Panc1 (cell line): ENCODE measurements at regions not wholly inside any gene's neighbourhood (a gene's known extent, or its start where the extent isn't known, plus 50 kb on each side); places are given as distances from the start of the nearest gene placed in this dataset.

Source experiments
- ATAC-seq: fragments of 200-7000 bp; cut with Tn5 transposase; 2 replicates; pipeline ENCODE4 v1.9.1; 2020; ENCODE audit warnings: mild to moderate bottlenecking, moderate library complexity
- BruUV-seq: library from RNA; stranded (reverse); fragments of 400-500 nt; replicated peaks from 2 replicates; lab custom pipeline; 2021; lab: Mats Ljungman, UMichigan
- CTCF ChIA-PET: fragments of 300-600 bp; sonication (Branson Sonifier 250); formaldehyde crosslinking; loops from one replicate; lab custom pipeline; 2022; ENCODE audit warnings: antibody characterized with exemption; lab: Charles Lee
- POLR2A ChIA-PET: fragments of 300-600 bp; sonication (Branson Sonifier 250); formaldehyde crosslinking; loops from one replicate; lab custom pipeline; 2022; ENCODE audit warnings: antibody characterized with exemption; lab: Charles Lee
- DNase-seq: peaks from one replicate; pipeline ENCODE4 v3.0.0-alpha.2; 2010; ENCODE audit warnings: low read depth, low spot score
- H3K27ac ChIP-seq: 2 replicates; pipeline ENCODE4 v1.5.1; 2011; ENCODE audit warnings: mild to moderate bottlenecking, low read length, inconsistent platforms
- H3K27me3 ChIP-seq: fragments of 200-500 bp; sonication (Bioruptor generic); 2 replicates; pipeline ENCODE4 v1.6.0; 2014; ENCODE audit warnings: low read length, inconsistent platforms; ENCODE audit not compliant: control insufficient read depth, insufficient read depth
- H3K36me3 ChIP-seq: fragments of 200-500 bp; sonication (Bioruptor generic); 2 replicates; pipeline ENCODE4 v1.5.1; 2014; ENCODE audit warnings: inconsistent platforms, mild to moderate bottlenecking, low read length, moderate library complexity; ENCODE audit not compliant: control insufficient read depth, insufficient read depth
- H3K4me1 ChIP-seq: 2 replicates; pipeline ENCODE4 v1.5.1; 2011; ENCODE audit warnings: inconsistent platforms, mild to moderate bottlenecking, low read length, moderate library complexity; ENCODE audit not compliant: control insufficient read depth, insufficient read depth
- H3K4me3 ChIP-seq, 2 experiments: 2 replicates each; pipeline ENCODE4 v1.5.1; 2011 to 2012; ENCODE audit warnings: low read depth in 2 of 2, low read length in 2 of 2, mild to moderate bottlenecking in 2 of 2, inconsistent platforms in 1 of 2, moderate library complexity in 1 of 2
- H3K9me3 ChIP-seq: fragments of 200-500 bp; sonication (Bioruptor generic); 2 replicates; pipeline ENCODE4 v1.5.1; 2014; ENCODE audit warnings: low read depth, mild to moderate bottlenecking, inconsistent platforms, low read length, moderate library complexity; ENCODE audit not compliant: control insufficient read depth, insufficient read depth
- CTCF ChIP-seq: fragments of 450-650 bp; IDR thresholded peaks from 2 replicates; pipeline ENCODE4 v1.5.1; 2017; ENCODE audit warnings: mild to moderate bottlenecking
- POLR2AphosphoS5 ChIP-seq: IDR thresholded peaks from 2 replicates; pipeline ENCODE4 v1.6.1; 2012; ENCODE audit warnings: mild to moderate bottlenecking, low read depth, low read length, moderate library complexity
- REST ChIP-seq, 2 experiments: IDR thresholded peaks; 2 replicates each; pipeline ENCODE4 v1.6.1; 2011 to 2012; ENCODE audit warnings: low read depth in 2 of 2, control low read depth in 1 of 2, low read length in 1 of 2, mild to moderate bottlenecking in 1 of 2, moderate library complexity in 1 of 2; ENCODE audit not compliant: insufficient read depth in 1 of 2
- SIN3A ChIP-seq: IDR thresholded peaks from 2 replicates; pipeline ENCODE4 v1.6.1; 2012; ENCODE audit warnings: low read depth, mild to moderate bottlenecking, low read length, moderate library complexity, borderline replicate concordance; ENCODE audit not compliant: insufficient read depth
- TCF7L2 ChIP-seq: IDR thresholded peaks from 2 replicates; pipeline ENCODE4 v1.6.1; 2011; ENCODE audit warnings: mild to moderate bottlenecking, low read depth, low read length, inconsistent platforms
- in situ Hi-C: cut with HindIII; loops from 2 replicates; pipeline ENCODE4 v1.10.0; 2016; ENCODE audit warnings: low sequenced_read_pairs, low pct_unique_long_range_greater_than_20kb
- intact Hi-C: fragments of 100-400 bp; cut with micrococcal nuclease; formaldehyde crosslinking; loops from one replicate; pipeline ENCODE4 v1.10.0; 2022; ENCODE audit not compliant: unreplicated experiment

- Histone ChIP-seq H3K9me3 (no peaks in the 10 kb centered on the region), H3K27me3 (0 out of 2 replicates have a peak, but pooled peaks cover 2% of the 10 kb centered on the region), H3K27ac (no peak overlapping the region), H3K4me1 (no peaks in the 10 kb centered on the region), H3K36me3 (no peaks in the 10 kb centered on the region), H3K4me3 (no peak overlapping the region)
- ATAC-seq: no peak
- in situ Hi-C loops: no loop called here
- CTCF ChIA-PET: interaction anchor here (0.6 kb wide), 1 partner anchor 48 kb away, joined by 3 read pairs; no protein-coding TSS in a partner anchor
- intact Hi-C loops: no loop called here
- TF ChIP-seq POLR2AphosphoS5: no peak
- TF ChIP-seq REST (IDR thresholded peaks at IDR 0.05; ENCODE audit: insufficient read depth in 1 of 2, low read depth in 2 of 2, low read length in 1 of 2): no peak
- no peak for TF ChIP-seq SIN3A
- no peak for TF ChIP-seq TCF7L2
- no peak for TF ChIP-seq CTCF
- no TSS peak for BruUV-seq
- DNase-seq: no peak
- POLR2A ChIA-PET: no interaction called here
These were observed 133.0 kb downstream of the EMX2 start for GRCh38 chr10:117675514-117676055.

GRCh38 chr10:117677239-117677638, 134.7 kb downstream of the EMX2 start:
- CTCF ChIA-PET: no interaction called here
- in situ Hi-C loops (no loop called here), intact Hi-C loops (no loop called here)
- Histone ChIP-seq H3K36me3 (no peaks in the 10 kb centered on the region), H3K4me3 (no peak overlapping the region), H3K4me1 (no peaks in the 10 kb centered on the region), H3K27ac (no peak overlapping the region), H3K27me3 (0 out of 2 replicates have a peak, but pooled peaks cover 2% of the 10 kb centered on the region), H3K9me3 (no peaks in the 10 kb centered on the region)
- TF ChIP-seq CTCF (no peak), SIN3A (no peak), TCF7L2 (no peak), REST (IDR thresholded peaks at IDR 0.05; ENCODE audit: insufficient read depth in 1 of 2, low read depth in 2 of 2, low read length in 1 of 2) (no peak), POLR2AphosphoS5 (no peak)
- DNase-seq: no peak
- no TSS peak for BruUV-seq
- POLR2A ChIA-PET: no interaction called here
- ATAC-seq: no peak
